MV-4-11 (cell line): ENCODE measurements at regions not wholly inside any gene's neighbourhood (a gene's known extent, or its start where the extent isn't known, plus 50 kb on each side); places are given as distances from the start of the nearest gene placed in this dataset.
"Not testable (repeated sequence)": the region's sequence is repeated elsewhere in the genome, so short reads cannot be mapped to it uniquely, and the experiment has no call there.

Source experiments
- DNase-seq: peaks from one replicate; lab custom pipeline; 2025; lab: John Stamatoyannopoulos, UW

- DNase-seq, result no peak
Measured at GRCh38 chr4:159551281-159551680, 448.4 kb downstream of the RAPGEF2 start.

GRCh38 chr4:159552979-159553768, 450.3 kb downstream of the RAPGEF2 start:
- DNase-seq, result no peak

- no peak for DNase-seq
Measured at GRCh38 chr4:159555873-159556272, 453.0 kb downstream of the RAPGEF2 start.

- DNase-seq, result no peak
Measured at GRCh38 chr4:159562366-159562765, 459.5 kb downstream of the RAPGEF2 start.

GRCh38 chr4:159563257-159563656, 460.4 kb downstream of the RAPGEF2 start:
- no peak for DNase-seq

- DNase-seq, result no peak
Measured at GRCh38 chr4:159564615-159565014, 461.7 kb downstream of the RAPGEF2 start.

GRCh38 chr4:159566786-159567185, 463.9 kb downstream of the RAPGEF2 start:
- DNase-seq, result no peak

GRCh38 chr4:159577241-159577640, 474.4 kb downstream of the RAPGEF2 start:
- no peak for DNase-seq

- no peak for DNase-seq
Measured at GRCh38 chr4:159582685-159583084, 479.8 kb downstream of the RAPGEF2 start.

GRCh38 chr4:159592898-159593556, 490.1 kb downstream of the RAPGEF2 start:
- no peak for DNase-seq

- DNase-seq, result no peak
Measured at GRCh38 chr4:159593681-159594080, 490.8 kb downstream of the RAPGEF2 start.

- DNase-seq, result no peak
Measured at GRCh38 chr4:159594576-159594975, 491.7 kb downstream of the RAPGEF2 start.

- not testable (repeated sequence) for DNase-seq
Measured at GRCh38 chr4:159595101-159595500, 492.2 kb downstream of the RAPGEF2 start.

GRCh38 chr4:159598602-159599001, 495.7 kb downstream of the RAPGEF2 start:
- DNase-seq, result no peak

- no peak for DNase-seq
Measured at GRCh38 chr4:159600061-159600460, 497.2 kb downstream of the RAPGEF2 start.

- no peak for DNase-seq
Measured at GRCh38 chr4:159604781-159605180, 501.9 kb downstream of the RAPGEF2 start.

GRCh38 chr4:159606835-159607234, 504.0 kb downstream of the RAPGEF2 start:
- no peak for DNase-seq

GRCh38 chr4:159607809-159608208, 504.9 kb downstream of the RAPGEF2 start:
- DNase-seq, result no peak

- DNase-seq, result no peak
Measured at GRCh38 chr4:159608436-159608835, 505.6 kb downstream of the RAPGEF2 start.

- no peak for DNase-seq
Measured at GRCh38 chr4:159632031-159632430, 529.2 kb downstream of the RAPGEF2 start.

GRCh38 chr4:159639671-159640323, 536.9 kb downstream of the RAPGEF2 start:
- no peak for DNase-seq

- no peak for DNase-seq
Measured at GRCh38 chr4:159649237-159649636, 546.4 kb downstream of the RAPGEF2 start.

- DNase-seq, result no peak
Measured at GRCh38 chr4:159652871-159653270, 550.0 kb downstream of the RAPGEF2 start.
